SK-N-SH (cell line): ENCODE measurements at regions not wholly inside any gene's neighbourhood (a gene's known extent, or its start where the extent isn't known, plus 50 kb on each side); places are given as distances from the start of the nearest gene placed in this dataset.

ENCODE experiments used
- CTCF ChIA-PET: fragments of 300-600, 350-600 bp; formaldehyde crosslinking; extraction: SDS; loops from one replicate; lab custom pipeline; 2021; lab: Yijun Ruan, JAX
- POLR2A ChIA-PET: fragments of 350-600 bp; sonication (Branson Sonifier 250); formaldehyde crosslinking; extraction: SDS; loops from one replicate; lab custom pipeline; 2020; ENCODE audit warnings: antibody characterized with exemption, inconsistent platforms; lab: Yijun Ruan, JAX
- DNase-seq: peaks from one replicate; pipeline ENCODE4 v3.0.0; 2012
- H2AFZ ChIP-seq: fragments of 200-600 bp; sonication (generic); 2 replicates; pipeline ENCODE4 v1.8.1; 2016; ENCODE audit warnings: antibody characterized with exemption, mild to moderate bottlenecking, low read depth
- H3F3A ChIP-seq: fragments of 200-600 bp; sonication (generic); replicated peaks from 2 replicates; pipeline ENCODE3; 2016; ENCODE audit warnings: antibody characterized with exemption, mild to moderate bottlenecking; ENCODE audit not compliant: insufficient read depth
- H3K27ac ChIP-seq, 2 experiments: fragments of 200-500 bp in 1 of 2; fragments of 200-600 bp in 1 of 2; sonication (Bioruptor generic) in 1 of 2; sonication (generic), shearing (Covaris generic) in 1 of 2; 2 replicates each; pipeline versions ENCODE4 v1.5.1 to v1.6.1; 2014 to 2016; ENCODE audit warnings: low read depth in 2 of 2, inconsistent platforms in 1 of 2, low read length in 1 of 2, mild to moderate bottlenecking in 1 of 2, mixed read lengths in 1 of 2
- H3K27me3 ChIP-seq: fragments of 200-600 bp; sonication (generic), shearing (Covaris generic); 2 replicates; pipeline ENCODE4 v1.6.1; 2016; ENCODE audit warnings: mixed run types; ENCODE audit not compliant: insufficient read depth
- H3K36me3 ChIP-seq, 2 experiments: fragments of 200-500 bp in 1 of 2; fragments of 200-600 bp in 1 of 2; sonication (Bioruptor generic) in 1 of 2; sonication (generic) in 1 of 2; replicated peaks in 1 of 2; 2 replicates each; pipeline versions ENCODE3 to v1.5.1; 2014 to 2016; ENCODE audit warnings: low read length in 1 of 2, mild to moderate bottlenecking in 1 of 2; ENCODE audit not compliant: insufficient read depth in 2 of 2, control insufficient read depth in 1 of 2
- H3K4me1 ChIP-seq, 2 experiments: fragments of 200-500 bp in 1 of 2; fragments of 200-600 bp in 1 of 2; sonication (Bioruptor generic) in 1 of 2; sonication (generic), shearing (Covaris generic) in 1 of 2; 2 replicates each; pipeline versions ENCODE4 v1.5.1 to v1.6.1; 2014 to 2016; ENCODE audit warnings: low read depth in 1 of 2, low read length in 1 of 2, mixed run types in 1 of 2; ENCODE audit not compliant: insufficient read depth in 2 of 2, control insufficient read depth in 1 of 2
- H3K4me2 ChIP-seq: fragments of 200-600 bp; sonication (generic), shearing (Covaris generic); 2 replicates; pipeline ENCODE4 v1.6.1; 2017; ENCODE audit warnings: mixed run types
- H3K4me3 ChIP-seq, 2 experiments: fragments of 200-500 bp in 1 of 2; fragments of 200-600 bp in 1 of 2; sonication (Bioruptor generic) in 1 of 2; sonication (generic), shearing (Covaris generic) in 1 of 2; 2 replicates each; pipeline versions ENCODE4 v1.5.1 to v1.8.1; 2014 to 2016; ENCODE audit warnings: low read depth in 2 of 2, inconsistent platforms in 1 of 2, low read length in 1 of 2, mild to moderate bottlenecking in 1 of 2, mixed read lengths in 1 of 2, moderate library complexity in 1 of 2
- H3K79me2 ChIP-seq: fragments of 200-600 bp; sonication (generic); 2 replicates; pipeline ENCODE4 v1.8.1; 2017; ENCODE audit warnings: mild to moderate bottlenecking; ENCODE audit not compliant: insufficient read depth
- H3K9ac ChIP-seq: fragments of 200-600 bp; sonication (generic); 2 replicates; pipeline ENCODE4 v1.6.1; 2017; ENCODE audit warnings: mixed run types
- H3K9me2 ChIP-seq: fragments of 200-600 bp; sonication (generic); 2 replicates; pipeline ENCODE4 v1.6.1; 2017; ENCODE audit warnings: mixed run types
- H3K9me3 ChIP-seq: fragments of 200-600 bp; sonication (generic); 2 replicates; pipeline ENCODE4 v1.6.1; 2017; ENCODE audit warnings: mixed run types, mild to moderate bottlenecking, moderate library complexity
- H4K20me1 ChIP-seq: fragments of 200-600 bp; sonication (generic); 2 replicates; pipeline ENCODE4 v1.6.1; 2017; ENCODE audit warnings: mild to moderate bottlenecking, mixed run types; ENCODE audit not compliant: insufficient read depth
- CHD2 ChIP-seq: fragments of 150-350 bp; IDR thresholded peaks from 2 replicates; pipeline ENCODE4 v1.6.1; 2018; ENCODE audit warnings: low read length; ENCODE audit not compliant: partially characterized antibody
- EP300 ChIP-seq, 2 experiments: IDR thresholded peaks; 2 replicates each; pipeline versions ENCODE4 v1.4.0 to v1.6.1; 2012; ENCODE audit warnings: borderline replicate concordance in 1 of 2, low read depth in 1 of 2, low read length in 1 of 2
- FOSL2 ChIP-seq: IDR thresholded peaks from 2 replicates; pipeline ENCODE4 v1.4.0; 2012; ENCODE audit warnings: low read depth, mild to moderate bottlenecking, moderate library complexity, borderline replicate concordance
- FOXM1 ChIP-seq: IDR thresholded peaks from 2 replicates; pipeline ENCODE4 v1.4.0; 2012; ENCODE audit warnings: low read depth, mild to moderate bottlenecking
- JUND ChIP-seq: IDR thresholded peaks from 2 replicates; pipeline ENCODE4 v1.4.0; 2012
- MEF2A ChIP-seq: IDR thresholded peaks from 2 replicates; pipeline ENCODE4 v1.4.0; 2012; ENCODE audit warnings: low read depth, borderline replicate concordance
- NFIC ChIP-seq: IDR thresholded peaks from 2 replicates; pipeline ENCODE4 v1.4.0; 2012; ENCODE audit warnings: borderline replicate concordance
- NRF1 ChIP-seq: IDR thresholded peaks from 2 replicates; pipeline ENCODE4 v1.6.1; 2012; ENCODE audit warnings: low read depth, mild to moderate bottlenecking, low read length
- POLR2AphosphoS5 ChIP-seq: IDR thresholded peaks from 2 replicates; pipeline ENCODE4 v1.6.1; 2012; ENCODE audit warnings: low read depth, low read length
- RFX5 ChIP-seq: IDR thresholded peaks from 2 replicates; pipeline ENCODE4 v1.6.1; 2012; ENCODE audit warnings: mild to moderate bottlenecking, improper control_type of control experiment, low read length
- SIN3A ChIP-seq: IDR thresholded peaks from 2 replicates; pipeline ENCODE4 v1.6.1; 2012; ENCODE audit warnings: low read depth, mild to moderate bottlenecking, low read length, moderate library complexity, borderline replicate concordance
- SMC3 ChIP-seq: IDR thresholded peaks from 2 replicates; pipeline ENCODE4 v1.6.1; 2012; ENCODE audit warnings: low read depth, low read length, improper control_type of control experiment
- TCF12 ChIP-seq: IDR thresholded peaks from 2 replicates; pipeline ENCODE4 v1.4.0; 2012
- TEAD4 ChIP-seq: IDR thresholded peaks from 2 replicates; pipeline ENCODE4 v1.4.0; 2012; ENCODE audit warnings: mild to moderate bottlenecking, borderline replicate concordance; ENCODE audit not compliant: insufficient read depth
- YY1 ChIP-seq: IDR thresholded peaks from 2 replicates; pipeline ENCODE4 v1.4.0; 2012; ENCODE audit warnings: low read depth, mild to moderate bottlenecking
- WGBS: methylation state at CpG from one replicate; pipeline ENCODE4 v1.1.6; 2017; ENCODE audit warnings: low lambda C conversion rate; 5-methylcytosine and 5-hydroxymethylcytosine counted together
- TF ChIP-seq, protein P1 (sequence below): IDR thresholded peaks from 2 replicates; pipeline ENCODE4; 2012
- TF ChIP-seq, protein P2 (sequence below): IDR thresholded peaks from 2 replicates; pipeline ENCODE4 v1.6.1; 2012; ENCODE audit warnings: mild to moderate bottlenecking, low read depth, low read length, moderate library complexity
- TF ChIP-seq, protein P3 (sequence below): IDR thresholded peaks from 2 replicates; pipeline ENCODE4 v1.4.0; 2012; ENCODE audit warnings: low read depth
- TF ChIP-seq, protein P4 (sequence below): fragments of 150-350 bp; IDR thresholded peaks from 2 replicates; pipeline ENCODE4 v1.6.1; 2016; ENCODE audit warnings: mild to moderate bottlenecking, low read depth, low read length
- TF ChIP-seq, protein P5 (sequence below): fragments of 150-350 bp; IDR thresholded peaks from 2 replicates; pipeline ENCODE4 v1.6.1; 2017; ENCODE audit warnings: antibody characterized with exemption, low read length, low read depth, borderline replicate concordance

DNA sequence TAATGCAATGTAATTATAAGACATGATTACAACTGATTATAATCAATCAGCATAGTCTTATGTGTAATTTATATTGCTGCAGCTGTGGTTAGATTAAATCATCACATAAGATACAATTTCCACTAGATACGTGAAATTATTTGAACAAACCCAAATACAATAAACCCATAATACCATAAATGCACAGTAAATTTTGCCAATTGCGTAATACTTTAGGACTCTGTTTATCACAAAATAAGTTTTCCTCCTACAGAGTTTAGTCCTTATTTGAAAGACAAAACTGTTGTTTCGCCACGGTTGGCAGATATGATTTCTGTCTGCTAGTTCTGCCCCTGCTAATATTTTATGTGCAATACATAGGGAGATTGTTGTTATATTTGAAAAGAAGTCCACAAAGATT, 895.9 kb upstream of the ADGRL4 start:
- ChIA-PET POLR2A (no interaction called here), CTCF (no interaction called here)
- peaks cover 0 to 10% of the 10 kb centered on the region in 2 experiments; a peak in 2 of 4 replicates for H3K4me1 ChIP-seq
- no peak for TF ChIP-seq NRF1
- TF ChIP-seq, protein P1, sequence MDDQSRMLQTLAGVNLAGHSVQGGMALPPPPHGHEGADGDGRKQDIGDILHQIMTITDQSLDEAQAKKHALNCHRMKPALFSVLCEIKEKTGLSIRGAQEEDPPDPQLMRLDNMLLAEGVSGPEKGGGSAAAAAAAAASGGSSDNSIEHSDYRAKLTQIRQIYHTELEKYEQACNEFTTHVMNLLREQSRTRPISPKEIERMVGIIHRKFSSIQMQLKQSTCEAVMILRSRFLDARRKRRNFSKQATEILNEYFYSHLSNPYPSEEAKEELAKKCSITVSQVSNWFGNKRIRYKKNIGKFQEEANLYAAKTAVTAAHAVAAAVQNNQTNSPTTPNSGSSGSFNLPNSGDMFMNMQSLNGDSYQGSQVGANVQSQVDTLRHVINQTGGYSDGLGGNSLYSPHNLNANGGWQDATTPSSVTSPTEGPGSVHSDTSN: no peak
- TF ChIP-seq, protein P2, sequence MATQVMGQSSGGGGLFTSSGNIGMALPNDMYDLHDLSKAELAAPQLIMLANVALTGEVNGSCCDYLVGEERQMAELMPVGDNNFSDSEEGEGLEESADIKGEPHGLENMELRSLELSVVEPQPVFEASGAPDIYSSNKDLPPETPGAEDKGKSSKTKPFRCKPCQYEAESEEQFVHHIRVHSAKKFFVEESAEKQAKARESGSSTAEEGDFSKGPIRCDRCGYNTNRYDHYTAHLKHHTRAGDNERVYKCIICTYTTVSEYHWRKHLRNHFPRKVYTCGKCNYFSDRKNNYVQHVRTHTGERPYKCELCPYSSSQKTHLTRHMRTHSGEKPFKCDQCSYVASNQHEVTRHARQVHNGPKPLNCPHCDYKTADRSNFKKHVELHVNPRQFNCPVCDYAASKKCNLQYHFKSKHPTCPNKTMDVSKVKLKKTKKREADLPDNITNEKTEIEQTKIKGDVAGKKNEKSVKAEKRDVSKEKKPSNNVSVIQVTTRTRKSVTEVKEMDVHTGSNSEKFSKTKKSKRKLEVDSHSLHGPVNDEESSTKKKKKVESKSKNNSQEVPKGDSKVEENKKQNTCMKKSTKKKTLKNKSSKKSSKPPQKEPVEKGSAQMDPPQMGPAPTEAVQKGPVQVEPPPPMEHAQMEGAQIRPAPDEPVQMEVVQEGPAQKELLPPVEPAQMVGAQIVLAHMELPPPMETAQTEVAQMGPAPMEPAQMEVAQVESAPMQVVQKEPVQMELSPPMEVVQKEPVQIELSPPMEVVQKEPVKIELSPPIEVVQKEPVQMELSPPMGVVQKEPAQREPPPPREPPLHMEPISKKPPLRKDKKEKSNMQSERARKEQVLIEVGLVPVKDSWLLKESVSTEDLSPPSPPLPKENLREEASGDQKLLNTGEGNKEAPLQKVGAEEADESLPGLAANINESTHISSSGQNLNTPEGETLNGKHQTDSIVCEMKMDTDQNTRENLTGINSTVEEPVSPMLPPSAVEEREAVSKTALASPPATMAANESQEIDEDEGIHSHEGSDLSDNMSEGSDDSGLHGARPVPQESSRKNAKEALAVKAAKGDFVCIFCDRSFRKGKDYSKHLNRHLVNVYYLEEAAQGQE: no peak
- TF ChIP-seq FOXM1: no peak
- no peak for TF ChIP-seq JUND
- TF ChIP-seq, protein P3, sequence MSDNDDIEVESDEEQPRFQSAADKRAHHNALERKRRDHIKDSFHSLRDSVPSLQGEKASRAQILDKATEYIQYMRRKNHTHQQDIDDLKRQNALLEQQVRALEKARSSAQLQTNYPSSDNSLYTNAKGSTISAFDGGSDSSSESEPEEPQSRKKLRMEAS: no peak
- TF ChIP-seq YY1: no peak
- no peak for TF ChIP-seq POLR2AphosphoS5
- TF ChIP-seq TEAD4: no peak
- TF ChIP-seq CHD2: no peak
- no peak for TF ChIP-seq EP300 (IDR thresholded peaks at IDR 0.05; ENCODE audit: borderline replicate concordance in 1 of 2, low read depth in 1 of 2, low read length in 1 of 2)
- no peak for TF ChIP-seq SIN3A
- TF ChIP-seq RFX5: no peak
- no peak for TF ChIP-seq TCF12
- TF ChIP-seq, protein P4, sequence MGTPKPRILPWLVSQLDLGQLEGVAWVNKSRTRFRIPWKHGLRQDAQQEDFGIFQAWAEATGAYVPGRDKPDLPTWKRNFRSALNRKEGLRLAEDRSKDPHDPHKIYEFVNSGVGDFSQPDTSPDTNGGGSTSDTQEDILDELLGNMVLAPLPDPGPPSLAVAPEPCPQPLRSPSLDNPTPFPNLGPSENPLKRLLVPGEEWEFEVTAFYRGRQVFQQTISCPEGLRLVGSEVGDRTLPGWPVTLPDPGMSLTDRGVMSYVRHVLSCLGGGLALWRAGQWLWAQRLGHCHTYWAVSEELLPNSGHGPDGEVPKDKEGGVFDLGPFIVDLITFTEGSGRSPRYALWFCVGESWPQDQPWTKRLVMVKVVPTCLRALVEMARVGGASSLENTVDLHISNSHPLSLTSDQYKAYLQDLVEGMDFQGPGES: no peak
- TF ChIP-seq, protein P5, sequence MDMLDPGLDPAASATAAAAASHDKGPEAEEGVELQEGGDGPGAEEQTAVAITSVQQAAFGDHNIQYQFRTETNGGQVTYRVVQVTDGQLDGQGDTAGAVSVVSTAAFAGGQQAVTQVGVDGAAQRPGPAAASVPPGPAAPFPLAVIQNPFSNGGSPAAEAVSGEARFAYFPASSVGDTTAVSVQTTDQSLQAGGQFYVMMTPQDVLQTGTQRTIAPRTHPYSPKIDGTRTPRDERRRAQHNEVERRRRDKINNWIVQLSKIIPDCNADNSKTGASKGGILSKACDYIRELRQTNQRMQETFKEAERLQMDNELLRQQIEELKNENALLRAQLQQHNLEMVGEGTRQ: no peak
- TF ChIP-seq FOSL2: no peak
- TF ChIP-seq MEF2A: no peak
- no peak for TF ChIP-seq SMC3
- TF ChIP-seq NFIC: no peak
- DNase-seq: no peak
- no peak overlapping the region for H3K9ac ChIP-seq
- H3K27ac ChIP-seq: no peak overlapping the region
- H3K36me3 ChIP-seq: no peaks in the 10 kb centered on the region
- H4K20me1 ChIP-seq: no peaks in the 10 kb centered on the region
- H3K4me2 ChIP-seq: no peak overlapping the region
- WGBS: 86% methylated on average over 4 of the region's 4 CpGs
- no peak overlapping the region for H2AFZ ChIP-seq
- no peaks in the 10 kb centered on the region for H3K27me3 ChIP-seq
- H3K4me3 ChIP-seq: no peak overlapping the region
- H3K9me2 ChIP-seq: no peaks in the 10 kb centered on the region
- no peaks in the 10 kb centered on the region for H3K9me3 ChIP-seq
- no peaks in the 10 kb centered on the region for H3K79me2 ChIP-seq
- H3F3A ChIP-seq: peaks cover 3% of the 10 kb centered on the region
